PC-9 (cell line): ENCODE measurements at regions not wholly inside any gene's neighbourhood (a gene's known extent, or its start where the extent isn't known, plus 50 kb on each side); places are given as distances from the start of the nearest gene placed in this dataset.

Experiments used
- BruUV-seq: library from RNA; stranded (reverse); fragments of 400-500 nt; replicated peaks from 2 replicates; lab custom pipeline; 2021; lab: Mats Ljungman, UMichigan
- CTCF ChIA-PET: fragments of 300-600 bp; sonication (Branson Sonifier 250); formaldehyde crosslinking; loops from one replicate; lab custom pipeline; 2022; ENCODE audit warnings: antibody characterized with exemption; lab: Charles Lee
- POLR2A ChIA-PET: fragments of 300-600 bp; sonication (Branson Sonifier 250); formaldehyde crosslinking; loops from one replicate; lab custom pipeline; 2022; ENCODE audit warnings: antibody characterized with exemption; ENCODE audit not compliant: unreplicated experiment; lab: Charles Lee
- DNase-seq, 2 experiments: peaks; one replicate each; pipeline versions ENCODE4 v3.0.0 to v3.0.0-alpha.2; 2015 to 2022; ENCODE audit warnings: mixed read lengths in 1 of 2
- H2AFZ ChIP-seq: fragments of 200-600 bp; sonication (generic); 2 replicates; pipeline ENCODE4 v1.8.1; 2017; ENCODE audit warnings: antibody characterized with exemption
- H3F3A ChIP-seq: fragments of 200-600 bp; sonication (generic); 2 replicates; pipeline ENCODE4 v1.8.1; 2017; ENCODE audit warnings: antibody characterized with exemption, mild to moderate bottlenecking, low read depth; ENCODE audit not compliant: insufficient read depth
- H3K27ac ChIP-seq: fragments of 200-600 bp; sonication (generic); 2 replicates; pipeline ENCODE4 v1.6.1; 2016; ENCODE audit warnings: mixed run types
- H3K27me3 ChIP-seq: fragments of 200-600 bp; sonication (generic); 2 replicates; pipeline ENCODE4 v1.6.1; 2016; ENCODE audit warnings: low read depth, mixed run types; ENCODE audit not compliant: insufficient read depth
- H3K36me3 ChIP-seq: fragments of 200-600 bp; sonication (generic); 2 replicates; pipeline ENCODE4 v1.6.1; 2016; ENCODE audit warnings: low read depth, mixed run types
- H3K4me1 ChIP-seq: fragments of 200-600 bp; sonication (generic); replicated peaks from 2 replicates; pipeline ENCODE4 v1.6.1; 2016; ENCODE audit warnings: mixed run types; ENCODE audit not compliant: insufficient read depth
- H3K4me2 ChIP-seq: fragments of 200-600 bp; sonication (generic); 2 replicates; pipeline ENCODE4 v1.6.1; 2017; ENCODE audit warnings: mixed run types
- H3K4me3 ChIP-seq: fragments of 200-600 bp; sonication (generic); 2 replicates; pipeline ENCODE4 v1.6.1; 2016; ENCODE audit warnings: mixed run types
- H3K79me2 ChIP-seq: fragments of 200-600 bp; sonication (generic); 2 replicates; pipeline ENCODE4 v1.6.1; 2017; ENCODE audit warnings: low read depth, mixed run types
- H3K9me2 ChIP-seq: fragments of 200-600 bp; sonication (generic); 2 replicates; pipeline ENCODE4 v1.8.1; 2017; ENCODE audit warnings: mild to moderate bottlenecking; ENCODE audit not compliant: insufficient read depth
- H3K9me3 ChIP-seq: fragments of 200-600 bp; sonication (generic); 2 replicates; pipeline ENCODE4 v1.8.1; 2016; ENCODE audit warnings: low read depth; ENCODE audit not compliant: insufficient read depth
- H4K20me1 ChIP-seq: fragments of 200-600 bp; sonication (generic); 2 replicates; pipeline ENCODE4 v1.8.1; 2017; ENCODE audit not compliant: insufficient read depth
- CTCF ChIP-seq: fragments of 200-600 bp; sonication (generic); conservative IDR thresholded peaks from 2 replicates; pipeline ENCODE4 v1.6.1; 2017; ENCODE audit warnings: mixed run types, antibody characterized with exemption, mild to moderate bottlenecking, moderate library complexity
- EZH2 ChIP-seq: fragments of 200-600 bp; sonication (generic); IDR thresholded peaks from 2 replicates; pipeline ENCODE4 v1.8.0; 2017; ENCODE audit warnings: antibody characterized with exemption, low read depth
- intact Hi-C: fragments of 100-400 bp; cut with micrococcal nuclease; formaldehyde crosslinking; loops from one replicate; pipeline ENCODE4 v1.10.0; 2022; ENCODE audit not compliant: unreplicated experiment

GRCh38 chr1:5478961-5479360 is 513.3 kb downstream of the NPHP4 start:
- no TSS peak for BruUV-seq
- Histone ChIP-seq H3K4me2 (no peak overlapping the region), H3K9me2 (no peaks in the 10 kb centered on the region), H3K79me2 (no peaks in the 10 kb centered on the region), H4K20me1 (no peaks in the 10 kb centered on the region), H3F3A (no peaks in the 10 kb centered on the region), H3K4me3 (no peak overlapping the region), H3K36me3 (no peaks in the 10 kb centered on the region), H2AFZ (no peak overlapping the region), H3K27me3 (peaks cover 25% of the 10 kb centered on the region), H3K27ac (no peak overlapping the region), H3K9me3 (no peaks in the 10 kb centered on the region), H3K4me1 (no peaks in the 10 kb centered on the region)
- no peak for TF ChIP-seq CTCF
- TF ChIP-seq EZH2, result no peak
- CTCF ChIA-PET, result no interaction called here
- POLR2A ChIA-PET, result no interaction called here
- intact Hi-C loops, result no loop called here
- no peak for DNase-seq

- Histone ChIP-seq H3K27ac (no peak overlapping the region), H2AFZ (no peak overlapping the region), H3K36me3 (no peaks in the 10 kb centered on the region), H3K4me2 (no peak overlapping the region), H3F3A (no peaks in the 10 kb centered on the region), H4K20me1 (no peaks in the 10 kb centered on the region), H3K9me3 (no peaks in the 10 kb centered on the region), H3K4me3 (no peak overlapping the region), H3K27me3 (peaks cover 22% of the 10 kb centered on the region), H3K79me2 (no peaks in the 10 kb centered on the region), H3K9me2 (no peaks in the 10 kb centered on the region), H3K4me1 (no peaks in the 10 kb centered on the region)
- intact Hi-C loops, result no loop called here
- BruUV-seq, result no TSS peak
- POLR2A ChIA-PET, result no interaction called here
- CTCF ChIA-PET, result no interaction called here
- DNase-seq, result no peak
- TF ChIP-seq EZH2 (no peak), CTCF (no peak)
Measured at GRCh38 chr1:5478156-5478695, 514.0 kb downstream of the NPHP4 start.

- no peak for DNase-seq
- Histone ChIP-seq H3K9me3 (no peaks in the 10 kb centered on the region), H3K36me3 (no peaks in the 10 kb centered on the region), H2AFZ (no peak overlapping the region), H3F3A (no peaks in the 10 kb centered on the region), H3K4me1 (no peaks in the 10 kb centered on the region), H4K20me1 (no peaks in the 10 kb centered on the region), H3K27me3 (peaks cover 18% of the 10 kb centered on the region), H3K79me2 (no peaks in the 10 kb centered on the region), H3K4me2 (no peak overlapping the region), H3K27ac (no peak overlapping the region), H3K4me3 (no peak overlapping the region), H3K9me2 (no peaks in the 10 kb centered on the region)
- TF ChIP-seq CTCF (no peak), EZH2 (no peak)
- BruUV-seq, result no TSS peak
- POLR2A ChIA-PET, result no interaction called here
- CTCF ChIA-PET, result no interaction called here
- intact Hi-C loops, result no loop called here
Measured at GRCh38 chr1:5477716-5478115, 514.5 kb downstream of the NPHP4 start.
